ENCODE measurements at regions not wholly inside any gene's neighbourhood (a gene's known extent, or its start where the extent isn't known, plus 50 kb on each side); places are given as distances from the start of the nearest gene placed in this dataset.
A peak's percentile ranks its signal among the peaks of the same experiment; 100 is the strongest.

- DNase-seq (ENCODE audit: low spot score), result no peak
Observed at GRCh38 chr4:76841026-76841425, 56.9 kb downstream of the SOWAHB start.

- peak; percentile 19 for DNase-seq (ENCODE audit: low spot score)
Observed at GRCh38 chr4:76836860-76837562, 60.9 kb downstream of the SOWAHB start.

Measured in HT-29 (cell line).